OCI-LY7 (cell line): ENCODE measurements at regions not wholly inside any gene's neighbourhood (a gene's known extent, or its start where the extent isn't known, plus 50 kb on each side); places are given as distances from the start of the nearest gene placed in this dataset.

Experiments used
- BruUV-seq: library from RNA; stranded (reverse); fragments of 400-500 nt; replicated peaks from 2 replicates; lab custom pipeline; 2021; lab: Mats Ljungman, UMichigan
- CTCF ChIA-PET: fragments of 300-600 bp; sonication (Branson Sonifier 250); formaldehyde crosslinking; loops from one replicate; lab custom pipeline; 2022; ENCODE audit warnings: antibody characterized with exemption; ENCODE audit not compliant: unreplicated experiment; lab: Charles Lee
- POLR2A ChIA-PET: fragments of 300-600 bp; sonication (Branson Sonifier 250); formaldehyde crosslinking; loops from one replicate; lab custom pipeline; 2022; ENCODE audit warnings: antibody characterized with exemption; lab: Charles Lee
- DNase-seq: peaks from one replicate; pipeline ENCODE4 v3.0.0-alpha.2; 2015; ENCODE audit warnings: low spot score
- H2AFZ ChIP-seq: fragments of 200-600 bp; sonication (generic), shearing (Covaris generic); 2 replicates; pipeline ENCODE4 v1.6.1; 2014; ENCODE audit warnings: mild to moderate bottlenecking, antibody characterized with exemption, low read length, moderate library complexity
- H3K27ac ChIP-seq: fragments of 200-600 bp; sonication (generic); 2 replicates; pipeline ENCODE4 v1.5.1; 2014; ENCODE audit warnings: mixed run types, low read depth, mild to moderate bottlenecking, moderate library complexity, low read length, inconsistent platforms; ENCODE audit not compliant: poor library complexity, severe bottlenecking
- H3K36me3 ChIP-seq: fragments of 200-600 bp; sonication (generic); 2 replicates; pipeline ENCODE4 v1.6.1; 2014; ENCODE audit warnings: mild to moderate bottlenecking, antibody characterized with exemption, low read length, moderate library complexity, mixed read lengths; ENCODE audit not compliant: insufficient read depth
- H3K4me1 ChIP-seq: fragments of 200-600 bp; sonication (generic); 2 replicates; pipeline ENCODE4 v1.5.1; 2014; ENCODE audit warnings: mild to moderate bottlenecking, low read length; ENCODE audit not compliant: insufficient read depth, poor library complexity, severe bottlenecking
- H3K4me2 ChIP-seq: fragments of 200-600 bp; sonication (generic); 2 replicates; pipeline ENCODE4 v1.6.1; 2014; ENCODE audit warnings: mild to moderate bottlenecking, low read length
- H3K4me3 ChIP-seq: fragments of 200-600 bp; sonication (generic); 2 replicates; pipeline ENCODE4 v1.5.1; 2014; ENCODE audit warnings: mild to moderate bottlenecking, low read depth, low read length; ENCODE audit not compliant: poor library complexity, severe bottlenecking
- H3K79me2 ChIP-seq: fragments of 200-600 bp; sonication (generic); 2 replicates; pipeline ENCODE4 v1.6.1; 2016; ENCODE audit warnings: low read depth, mild to moderate bottlenecking, low read length, moderate library complexity, mixed read lengths; ENCODE audit not compliant: insufficient read depth
- H3K9me2 ChIP-seq: fragments of 200-600 bp; sonication (generic); 2 replicates; pipeline ENCODE4 v1.6.1; 2016; ENCODE audit warnings: mild to moderate bottlenecking, low read length, mixed read lengths; ENCODE audit not compliant: insufficient read depth
- H3K9me3 ChIP-seq: fragments of 200-600 bp; sonication (generic); 2 replicates; pipeline ENCODE4 v1.6.1; 2014; ENCODE audit warnings: mild to moderate bottlenecking, mixed run types, low read length, mixed read lengths
- H4K20me1 ChIP-seq: fragments of 200-600 bp; sonication (generic); 2 replicates; pipeline ENCODE4 v1.6.1; 2014; ENCODE audit warnings: mild to moderate bottlenecking, antibody characterized with exemption, low read length, moderate library complexity, mixed read lengths; ENCODE audit not compliant: insufficient read depth
- CTCF ChIP-seq: fragments of 200-600 bp; sonication (generic); conservative IDR thresholded peaks from 2 replicates; pipeline ENCODE4 v1.5.1; 2014; ENCODE audit warnings: mild to moderate bottlenecking, antibody characterized with exemption, low read length, moderate library complexity, mixed read lengths
- EZH2phosphoT487 ChIP-seq: fragments of 200-600 bp; sonication (generic); IDR thresholded peaks from 2 replicates; pipeline ENCODE4 v1.6.1; 2018; ENCODE audit warnings: low read depth, borderline replicate concordance, mild to moderate bottlenecking, mixed run types, antibody characterized with exemption, low read length, moderate library complexity, mixed read lengths
- intact Hi-C: fragments of 100-400 bp; cut with micrococcal nuclease; formaldehyde crosslinking; loops from one replicate; pipeline ENCODE4 v1.10.0; 2022; ENCODE audit not compliant: unreplicated experiment

GRCh38 chr2:7586898-7587297 lies 669.7 kb downstream of the RNF144A start:
- no peaks in the 10 kb centered on the region for H4K20me1 ChIP-seq
- TF ChIP-seq CTCF (no peak), EZH2phosphoT487 (no peak)
- no peaks in the 10 kb centered on the region for H3K79me2 ChIP-seq
- H3K4me2 ChIP-seq: no peak overlapping the region
- intact Hi-C loops: no loop called here
- no peak overlapping the region for H3K27ac ChIP-seq
- ChIA-PET POLR2A (no interaction called here), CTCF (no interaction called here)
- H3K9me3 ChIP-seq: no peaks in the 10 kb centered on the region
- no peaks in the 10 kb centered on the region for H3K36me3 ChIP-seq
- DNase-seq: no peak
- no peaks in the 10 kb centered on the region for H3K4me1 ChIP-seq
- BruUV-seq: no TSS peak
- H3K4me3 ChIP-seq: no peak overlapping the region
- no peaks in the 10 kb centered on the region for H3K9me2 ChIP-seq
- H2AFZ ChIP-seq: no peak overlapping the region

- BruUV-seq: no TSS peak
- Histone ChIP-seq H3K4me3 (no peak overlapping the region), H3K27ac (no peak overlapping the region), H3K9me2 (no peaks in the 10 kb centered on the region), H3K36me3 (no peaks in the 10 kb centered on the region), H2AFZ (no peak overlapping the region; the same call in 1 of the 2 replicates), H3K4me2 (no peak overlapping the region), H4K20me1 (no peaks in the 10 kb centered on the region), H3K4me1 (no peaks in the 10 kb centered on the region), H3K79me2 (no peaks in the 10 kb centered on the region), H3K9me3 (no peaks in the 10 kb centered on the region)
- DNase-seq: no peak
- ChIA-PET POLR2A (no interaction called here), CTCF (interaction anchor here (0.9 kb wide), 1 partner anchor 21 kb away, joined by 3 read pairs; no protein-coding TSS in a partner anchor)
- intact Hi-C loops: no loop called here
- TF ChIP-seq CTCF (no peak), EZH2phosphoT487 (no peak)
These were observed 671.1 kb downstream of the RNF144A start for GRCh38 chr2:7588295-7588694.

GRCh38 chr2:7592618-7593140 lies 675.5 kb downstream of the RNF144A start:
- no peaks in the 10 kb centered on the region for H3K79me2 ChIP-seq
- 0 out of 2 replicates have a peak overlapping the region, but pooled peaks have one; percentile 9 for H2AFZ ChIP-seq
- no peaks in the 10 kb centered on the region for H3K36me3 ChIP-seq
- CTCF ChIA-PET: no interaction called here
- POLR2A ChIA-PET: interaction anchor here (0.6 to 1.8 kb wide), 8 partner anchors 8 to 159 kb away, joined by 3 to 7 read pairs (median 4); no protein-coding TSS in a partner anchor
- H3K4me2 ChIP-seq: no peak overlapping the region
- H4K20me1 ChIP-seq: no peaks in the 10 kb centered on the region
- no peaks in the 10 kb centered on the region for H3K9me2 ChIP-seq
- no peak for DNase-seq
- intact Hi-C loops: no loop called here
- no peaks in the 10 kb centered on the region for H3K9me3 ChIP-seq
- no peak overlapping the region for H3K4me3 ChIP-seq
- peaks cover 36% of the 10 kb centered on the region for H3K4me1 ChIP-seq
- TF ChIP-seq CTCF (no peak), EZH2phosphoT487 (no peak)
- H3K27ac ChIP-seq: no peak overlapping the region
- BruUV-seq: no TSS peak
